Activated naive CD8-positive, alpha-beta T cell treated with anti-CD3 and anti-CD28 coated beads, Interleukin-2, amount 50 U/mL, for 16 hours (primary cell): ENCODE measurements at regions not wholly inside any gene's neighbourhood (a gene's known extent, or its start where the extent isn't known, plus 50 kb on each side); places are given as distances from the start of the nearest gene placed in this dataset.
"Not testable (repeated sequence)": the region's sequence is repeated elsewhere in the genome, so short reads cannot be mapped to it uniquely, and the experiment has no call there.

Experiments used
- DNase-seq: peaks from one replicate; pipeline ENCODE4 v3.0.0-alpha.2; 2020; ENCODE audit warnings: low read depth, low spot score

- DNase-seq, result no peak
These were observed 626.1 kb upstream of the NRG3 start for GRCh38 chr10:81248886-81249285.

- DNase-seq, result no peak
These were observed 623.4 kb upstream of the NRG3 start for GRCh38 chr10:81251457-81252115.

- DNase-seq, result not testable (repeated sequence)
These were observed 610.0 kb upstream of the NRG3 start for GRCh38 chr10:81264991-81265390.

- no peak for DNase-seq
These were observed 604.9 kb upstream of the NRG3 start for GRCh38 chr10:81270051-81270450.

- DNase-seq, result no peak
These were observed 594.2 kb upstream of the NRG3 start for GRCh38 chr10:81280497-81281479.

- DNase-seq, result no peak
These were observed 586.5 kb upstream of the NRG3 start for GRCh38 chr10:81288544-81288943.

GRCh38 chr10:81297292-81297691, 577.7 kb upstream of the NRG3 start:
- DNase-seq, result no peak

- DNase-seq, result no peak
These were observed 571.3 kb upstream of the NRG3 start for GRCh38 chr10:81303656-81304055.

- DNase-seq, result no peak
These were observed 567.8 kb upstream of the NRG3 start for GRCh38 chr10:81306971-81307782.

- DNase-seq, result no peak
These were observed 565.9 kb upstream of the NRG3 start for GRCh38 chr10:81309041-81309552.

GRCh38 chr10:81314471-81314870, 560.5 kb upstream of the NRG3 start:
- no peak for DNase-seq

GRCh38 chr10:81315026-81315425, 560.0 kb upstream of the NRG3 start:
- no peak for DNase-seq

- no peak for DNase-seq
These were observed 527.0 kb upstream of the NRG3 start for GRCh38 chr10:81348003-81348402.

- no peak for DNase-seq
These were observed 507.9 kb upstream of the NRG3 start for GRCh38 chr10:81367132-81367531.

- no peak for DNase-seq
These were observed 488.2 kb upstream of the NRG3 start for GRCh38 chr10:81386817-81387216.

- DNase-seq, result no peak
These were observed 471.5 kb upstream of the NRG3 start for GRCh38 chr10:81403451-81403850.

GRCh38 chr10:81405399-81405798, 469.6 kb upstream of the NRG3 start:
- DNase-seq, result no peak

- DNase-seq, result no peak
These were observed 461.0 kb upstream of the NRG3 start for GRCh38 chr10:81414038-81414437.

- no peak for DNase-seq
These were observed 448.3 kb upstream of the NRG3 start for GRCh38 chr10:81426722-81427121.

GRCh38 chr10:81428456-81429134, 446.4 kb upstream of the NRG3 start:
- no peak for DNase-seq

GRCh38 chr10:81439445-81439844, 435.5 kb upstream of the NRG3 start:
- no peak for DNase-seq
